DOHH2 (cell line): ENCODE measurements at regions not wholly inside any gene's neighbourhood (a gene's known extent, or its start where the extent isn't known, plus 50 kb on each side); places are given as distances from the start of the nearest gene placed in this dataset.

Source experiments
- CTCF ChIP-seq: fragments of 200-600 bp; sonication (generic); IDR thresholded peaks from one replicate; pipeline ENCODE4 v1.5.1; 2014; ENCODE audit warnings: antibody characterized with exemption, mild to moderate bottlenecking, low read depth, low read length; ENCODE audit not compliant: poor library complexity, severe bottlenecking
- EZH2phosphoT487 ChIP-seq: fragments of 200-600 bp; sonication (generic); IDR thresholded peaks from 2 replicates; pipeline ENCODE4 v1.6.1; 2017; ENCODE audit warnings: borderline replicate concordance, mild to moderate bottlenecking, antibody characterized with exemption, low read length, moderate library complexity, mixed read lengths

DNA sequence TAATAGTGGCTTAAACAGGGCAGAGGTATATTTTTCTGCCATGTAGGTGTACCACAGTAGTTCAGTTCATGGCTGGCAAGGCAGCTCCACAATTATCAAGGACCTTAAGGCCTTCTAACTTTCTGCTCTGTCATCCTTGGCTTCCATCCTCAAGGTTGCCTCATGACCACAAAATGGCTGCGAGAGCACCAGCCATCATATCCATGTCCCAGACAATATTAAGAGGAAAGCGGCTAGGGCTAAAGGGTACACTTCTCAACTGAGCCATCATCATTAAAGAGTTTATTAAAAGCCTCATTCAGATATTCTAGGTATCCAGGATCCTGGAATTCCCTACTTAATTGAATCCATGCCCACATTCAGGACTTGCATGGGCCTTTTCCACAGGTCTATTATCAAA is 62.7 kb upstream of the MRI1 start:
- TF ChIP-seq CTCF (no peak), EZH2phosphoT487 (no peak)
